GM18517 (cell line): ENCODE measurements at regions not wholly inside any gene's neighbourhood (a gene's known extent, or its start where the extent isn't known, plus 50 kb on each side); places are given as distances from the start of the nearest gene placed in this dataset.

Experiments
- ATAC-seq: cut with Tn5 transposase; IDR thresholded peaks from one replicate; pipeline ENCODE4 v1.9.1; 2021; ENCODE audit warnings: mild to moderate bottlenecking, moderate library complexity; ENCODE audit not compliant: unreplicated experiment

DNA sequence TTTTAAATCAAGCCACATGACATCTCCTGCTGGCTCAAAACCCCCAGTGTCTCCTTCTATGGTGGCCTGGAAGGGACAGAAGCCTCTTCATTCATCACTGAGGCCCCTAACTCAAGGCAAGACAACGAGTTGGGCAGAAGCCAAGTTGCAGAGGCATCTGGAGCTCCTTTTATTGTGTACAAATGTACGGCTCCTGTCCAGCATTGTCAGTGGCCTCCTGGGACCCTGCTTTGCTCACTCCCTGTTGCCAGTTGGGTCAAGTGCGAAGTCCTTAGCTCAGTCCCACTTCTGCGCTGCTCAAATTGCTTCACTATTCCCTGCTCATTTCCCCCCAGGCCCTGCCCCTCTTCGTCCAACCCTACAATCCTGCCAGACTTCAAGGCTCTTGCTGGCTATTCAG lies 181.2 kb upstream of the PMEPA1 start:
- ATAC-seq = no peak

DNA sequence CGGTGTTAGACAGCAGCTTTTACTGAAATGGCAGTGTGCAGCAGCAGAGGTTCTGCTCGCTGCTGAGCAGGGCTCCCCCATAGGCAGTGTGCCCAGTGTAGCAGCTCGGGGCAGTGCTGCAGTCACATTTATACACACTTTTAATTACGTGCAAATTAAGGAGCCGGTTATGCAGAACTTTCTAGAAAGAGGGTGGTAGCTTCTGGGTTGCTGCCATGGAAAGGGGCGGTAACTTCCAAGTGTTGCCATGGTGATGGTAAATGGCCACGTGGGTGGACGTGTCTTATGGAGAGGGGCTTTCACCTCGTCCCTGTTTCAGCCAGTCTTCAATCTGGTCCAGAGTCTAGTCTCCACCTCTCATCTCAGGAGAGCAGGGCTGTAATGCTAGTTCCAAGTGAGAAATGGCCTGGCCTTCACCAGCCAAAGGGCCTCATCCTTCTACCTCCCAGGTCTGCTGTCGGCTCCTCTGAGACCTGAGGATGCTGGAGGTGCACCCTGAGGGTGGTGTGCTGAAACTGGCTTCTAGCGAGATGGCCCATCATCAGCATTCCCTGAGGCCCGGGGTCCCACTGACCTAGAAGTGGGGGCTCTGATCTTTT lies 180.5 kb upstream of the PMEPA1 start:
- ATAC-seq = no peak

DNA sequence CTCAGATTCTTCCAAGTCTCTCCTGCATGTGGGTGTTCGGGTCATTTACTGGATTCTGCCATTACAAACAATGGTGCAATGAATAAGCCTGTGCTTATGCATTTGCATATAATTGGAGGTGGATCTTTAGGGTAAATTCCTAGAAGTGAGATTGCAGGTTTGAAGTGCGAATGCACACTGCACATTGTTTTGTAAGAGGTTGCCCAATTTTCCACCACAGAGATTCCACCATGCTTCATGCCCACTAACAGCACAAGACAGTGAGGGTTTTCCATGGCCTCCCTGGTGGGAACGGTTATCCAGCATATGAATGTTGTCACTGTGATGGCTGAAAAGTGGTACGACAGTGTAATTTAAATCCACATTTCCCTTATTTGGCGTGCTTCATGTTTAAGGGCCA lies 178.8 kb upstream of the PMEPA1 start:
- ATAC-seq = no peak

DNA sequence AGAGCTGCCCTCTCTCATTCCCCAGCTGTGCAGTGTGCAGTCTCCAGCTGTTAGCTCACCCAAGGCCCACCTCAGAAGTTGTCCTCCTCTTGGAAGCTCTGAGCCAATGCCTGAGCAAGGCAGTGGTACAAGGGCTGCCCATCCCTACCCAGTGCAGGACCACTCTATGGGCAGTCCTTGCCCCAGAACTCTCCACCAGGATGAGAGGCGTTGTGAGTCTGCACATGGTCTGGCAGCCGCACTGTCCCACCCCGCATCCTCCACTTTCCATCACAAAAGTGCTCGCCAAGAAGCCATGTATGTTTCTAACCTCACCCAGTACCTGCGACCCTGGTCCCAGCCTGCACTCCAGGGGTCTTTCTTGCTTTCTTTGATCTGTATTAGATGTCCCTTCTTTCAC lies 175.1 kb upstream of the PMEPA1 start:
- no peak for ATAC-seq

DNA sequence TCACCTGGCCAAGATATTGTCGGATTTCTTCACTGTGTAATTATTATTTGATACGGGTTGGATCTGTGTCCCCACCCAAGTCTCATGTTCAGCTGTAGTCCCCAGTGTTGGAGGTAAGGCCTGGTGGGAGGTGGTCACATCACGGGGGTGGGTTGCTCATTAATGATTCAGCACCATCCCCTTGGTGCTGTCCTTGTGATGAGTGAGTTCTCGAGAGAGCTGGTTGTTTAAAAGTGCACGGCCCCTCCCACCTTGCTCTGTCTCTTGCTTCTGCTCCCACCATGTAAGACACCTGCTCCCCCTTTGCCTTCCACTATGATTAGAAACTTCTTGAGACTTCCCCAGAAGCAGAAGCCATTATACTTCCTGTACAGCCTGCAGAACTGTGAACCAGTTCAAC lies 173.9 kb upstream of the PMEPA1 start:
- ATAC-seq = no peak

DNA sequence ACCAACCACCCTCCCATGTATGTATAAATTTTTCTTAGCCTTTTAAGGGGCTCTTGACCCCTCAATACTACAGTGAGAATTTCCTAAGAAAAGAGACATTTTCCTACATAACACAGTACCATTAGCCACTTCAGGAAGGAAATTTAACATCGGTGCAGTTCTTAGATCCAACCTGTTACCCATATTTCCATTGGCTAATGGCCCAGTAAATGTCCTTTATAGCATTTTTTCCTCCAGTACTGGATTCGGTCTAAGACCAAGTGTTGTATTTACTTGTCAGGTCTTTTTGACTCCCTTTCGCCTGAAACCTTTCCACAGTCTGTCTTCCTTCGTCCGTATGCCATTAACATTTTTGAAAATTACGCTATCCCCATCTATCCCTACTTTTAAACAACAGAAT lies 173.4 kb upstream of the PMEPA1 start:
- ATAC-seq = no peak

DNA sequence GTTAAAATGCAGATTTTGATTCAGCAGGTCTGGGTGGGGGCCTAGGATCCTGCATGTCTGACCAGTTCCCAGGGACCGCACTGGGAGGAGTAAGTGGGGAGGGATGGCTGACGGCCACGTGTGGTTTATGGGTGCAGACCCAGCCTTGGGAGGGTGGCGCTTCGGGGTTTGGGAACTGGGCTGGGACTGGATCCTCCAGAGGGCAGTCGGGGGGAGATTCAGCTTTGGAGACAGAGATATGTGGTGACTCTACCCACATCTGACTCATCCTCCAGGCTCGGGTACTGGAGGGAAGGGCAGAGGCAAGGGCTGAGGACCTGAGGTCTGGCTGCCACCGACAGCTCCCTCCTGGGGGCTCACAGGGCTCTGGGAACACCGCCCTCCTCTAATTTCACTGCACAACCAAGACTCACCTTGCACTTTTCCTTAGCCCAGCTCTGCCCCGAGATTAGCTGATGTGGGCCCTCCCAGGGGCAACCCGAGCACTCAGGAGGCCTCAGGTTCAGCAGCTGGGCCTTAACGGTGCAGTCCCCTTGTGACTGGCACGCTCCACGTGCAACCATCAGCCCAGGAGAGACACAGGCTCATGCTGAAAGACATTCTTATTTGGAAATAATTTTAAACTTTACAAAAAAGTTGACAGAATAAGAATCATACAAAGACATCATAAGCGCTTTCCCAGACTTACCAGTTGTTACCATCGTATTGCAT lies 172.8 kb upstream of the PMEPA1 start:
- no peak for ATAC-seq

DNA sequence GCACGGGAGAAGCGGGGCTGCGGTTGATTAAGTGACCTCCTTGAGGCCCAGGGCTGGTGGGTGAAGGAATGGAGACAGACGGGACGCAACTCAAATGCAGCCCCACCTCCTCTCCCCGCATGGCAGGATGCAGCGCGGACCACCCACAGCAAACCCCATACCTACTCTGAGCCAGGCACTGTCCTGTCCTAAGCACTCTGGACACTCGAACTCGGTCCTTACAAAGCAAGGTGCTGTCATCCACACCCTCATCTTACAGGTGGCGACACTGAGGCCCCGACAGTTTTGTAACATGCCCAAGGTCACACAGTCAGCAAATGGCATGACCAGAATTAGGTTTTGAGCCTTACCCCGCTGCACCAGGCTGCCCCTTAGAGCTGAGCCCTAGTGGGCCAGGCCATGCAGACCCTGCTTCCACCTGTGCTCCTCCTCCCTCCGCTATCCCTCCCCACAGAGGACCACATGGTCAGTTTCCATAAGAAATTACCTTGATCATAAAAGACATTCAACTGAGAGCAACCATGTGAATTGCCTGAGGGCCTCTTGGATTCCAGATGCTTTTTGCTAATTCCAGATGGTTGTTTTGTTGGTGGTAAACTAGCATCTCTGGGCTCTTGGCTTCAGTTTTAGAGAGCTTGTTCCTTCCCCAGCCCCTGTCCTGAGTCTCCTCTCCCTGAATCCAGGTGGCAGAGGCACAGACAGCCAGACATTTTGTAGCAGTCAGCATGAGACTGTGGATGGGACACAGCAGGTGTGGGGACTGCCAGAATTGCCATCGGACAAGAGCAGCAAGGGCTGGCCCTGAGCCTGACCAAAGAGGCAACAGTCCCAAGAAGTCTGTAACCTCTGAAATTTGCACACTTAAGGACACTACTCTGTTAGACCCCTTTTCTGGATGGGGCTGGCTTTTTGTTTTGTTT lies 171.9 kb upstream of the PMEPA1 start:
- ATAC-seq = no peak

DNA sequence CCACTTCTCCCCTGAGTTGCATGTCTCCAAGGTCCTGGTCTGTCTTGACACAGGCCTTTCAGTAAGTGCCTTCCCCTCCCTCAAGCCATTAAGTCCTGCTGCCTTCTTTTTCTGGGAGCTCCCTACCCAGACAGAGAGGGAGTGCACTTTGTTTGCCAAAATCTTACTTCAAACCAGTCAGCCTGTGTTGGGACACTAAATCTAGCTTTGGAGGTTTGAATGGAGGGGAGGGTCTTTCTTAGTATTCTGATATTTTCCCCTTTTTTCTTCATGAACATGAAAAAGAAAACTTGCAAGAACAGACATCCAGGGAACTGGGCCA lies 170.7 kb upstream of the PMEPA1 start:
- ATAC-seq = no peak

DNA sequence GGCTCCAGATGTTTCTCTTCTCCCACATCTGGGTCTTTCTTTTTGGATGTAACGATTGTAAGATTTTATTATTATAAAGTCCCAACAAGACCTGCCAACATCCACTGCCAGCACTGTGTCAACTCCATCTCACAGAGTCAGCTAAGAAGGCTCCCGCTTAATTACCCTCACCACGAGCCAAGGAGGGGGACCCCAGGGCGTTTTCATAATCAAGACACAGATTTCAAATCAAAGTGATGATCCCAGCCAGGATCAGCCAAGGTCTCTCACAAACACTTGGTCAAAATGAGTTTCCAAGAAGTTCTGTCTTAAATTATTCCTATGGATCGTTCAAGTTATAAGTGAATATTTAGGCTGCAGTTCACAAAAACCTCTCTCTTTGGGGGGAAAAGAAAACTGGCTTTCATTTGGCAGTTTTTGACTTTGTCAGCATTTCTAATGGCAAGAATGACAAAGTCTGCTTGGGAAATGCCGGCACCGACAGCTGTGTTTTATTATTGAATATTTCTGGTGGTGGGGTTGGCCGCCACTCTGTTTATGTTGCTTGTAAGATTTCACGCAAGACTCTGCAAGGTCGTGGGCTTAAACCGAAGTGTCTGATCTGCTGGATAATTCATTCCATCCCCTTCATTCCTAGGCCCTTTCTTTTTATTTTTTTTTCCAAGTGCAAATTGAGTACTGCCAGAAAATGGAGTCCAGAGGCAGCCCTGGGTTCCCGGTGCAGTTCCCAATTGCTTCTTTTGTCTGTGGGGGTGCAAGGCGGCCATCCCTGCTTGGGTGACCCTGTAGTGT lies 170.2 kb upstream of the PMEPA1 start:
- ATAC-seq = no peak

DNA sequence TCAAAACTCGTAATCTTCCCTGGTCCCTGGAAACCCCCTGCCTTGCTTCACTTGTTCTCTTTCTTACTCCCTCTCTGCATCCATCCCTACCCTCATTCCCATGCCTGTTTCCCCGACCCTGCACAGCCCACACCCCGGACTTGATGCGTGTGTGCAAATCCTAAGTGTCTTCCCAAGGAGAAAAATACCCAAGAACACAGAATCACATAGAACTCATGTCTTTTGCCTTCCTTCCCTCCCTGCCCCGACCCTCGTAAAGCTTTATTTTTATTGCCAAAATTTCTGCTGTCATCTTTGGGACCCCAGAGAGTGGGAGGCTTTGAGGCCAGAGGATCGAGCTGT lies 169.6 kb upstream of the PMEPA1 start:
- ATAC-seq = no peak

DNA sequence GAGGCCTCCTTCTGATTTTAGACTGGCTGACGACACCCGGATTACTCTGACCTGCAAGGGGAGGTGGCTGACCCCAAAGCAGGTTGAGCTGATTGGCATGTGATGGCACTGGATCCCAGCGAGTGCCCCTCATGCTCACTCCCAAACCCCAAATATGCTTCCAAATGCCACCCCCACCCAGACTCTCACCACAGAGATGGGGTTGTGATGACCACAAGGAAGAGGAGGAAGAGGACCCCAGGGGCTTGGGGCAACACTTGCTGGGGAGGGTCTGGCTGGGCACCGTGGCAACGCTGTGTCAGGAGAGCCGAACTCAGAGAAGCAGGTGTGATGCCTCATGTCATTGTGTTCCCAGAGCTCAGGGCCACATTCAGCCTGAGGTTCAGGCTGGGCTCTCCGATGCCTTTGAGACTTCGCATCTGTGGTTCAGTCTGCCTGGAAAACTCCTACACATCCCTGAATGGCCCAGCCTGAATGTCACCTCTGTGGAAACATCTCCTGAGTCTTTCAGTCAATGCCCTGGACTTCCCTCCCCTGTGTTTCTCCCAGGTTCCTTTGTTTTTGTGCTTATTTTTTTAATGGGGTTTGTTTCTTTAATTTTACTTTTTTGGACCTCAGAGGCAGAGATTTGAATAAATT lies 169.1 kb upstream of the PMEPA1 start:
- ATAC-seq = no peak

DNA sequence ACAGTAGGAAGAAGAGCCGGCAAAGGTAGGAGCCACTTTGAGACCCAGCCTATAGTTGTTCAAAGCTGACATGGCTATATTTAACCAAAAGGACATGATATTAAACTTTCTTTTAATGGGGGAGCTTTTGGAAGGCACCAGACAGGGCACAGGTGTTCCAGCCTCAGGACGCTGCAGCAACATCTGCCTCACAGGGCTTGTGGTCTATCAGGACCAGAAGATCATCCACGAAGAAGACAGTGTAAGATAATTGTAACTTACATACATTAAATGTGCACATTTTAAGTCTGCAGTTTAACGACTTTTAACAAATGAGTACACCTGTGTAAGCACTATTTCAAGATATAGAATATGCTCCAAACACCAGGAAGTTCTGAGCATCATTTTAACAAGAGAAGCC lies 168.2 kb upstream of the PMEPA1 start:
- ATAC-seq = no peak

DNA sequence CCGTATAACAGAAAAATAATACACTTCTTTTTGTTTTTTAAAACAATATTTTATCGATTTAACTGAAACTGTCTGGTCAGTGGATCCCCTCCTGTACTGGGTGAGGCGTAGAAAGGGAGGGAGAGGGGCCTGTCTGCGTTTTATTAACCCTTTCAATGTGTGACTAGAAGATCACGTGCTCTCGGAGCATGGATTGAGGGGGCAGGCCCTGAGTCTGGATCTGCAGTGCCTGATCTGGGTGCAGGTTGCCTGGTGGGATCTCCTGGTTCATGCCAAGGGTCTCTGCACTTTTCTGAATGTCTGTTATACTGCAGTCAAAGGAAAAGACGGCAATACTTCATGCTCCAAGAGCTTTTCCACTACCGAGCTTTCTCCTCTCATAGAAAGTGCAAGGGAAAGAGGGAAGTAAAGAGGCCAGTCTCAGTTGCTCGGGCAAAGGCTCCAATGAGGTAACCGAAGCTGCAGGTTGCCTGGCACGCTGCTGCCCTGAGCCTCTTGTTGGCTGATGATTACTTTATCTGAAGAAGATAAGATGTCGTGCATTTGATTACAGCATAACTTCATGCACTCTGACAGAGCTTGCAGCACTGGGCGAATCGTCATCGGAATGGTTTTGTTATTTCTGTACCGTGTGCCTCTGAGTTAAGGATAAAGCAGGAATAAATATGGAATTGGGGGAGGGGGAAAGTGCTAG lies 167.5 kb upstream of the PMEPA1 start:
- ATAC-seq = no peak

DNA sequence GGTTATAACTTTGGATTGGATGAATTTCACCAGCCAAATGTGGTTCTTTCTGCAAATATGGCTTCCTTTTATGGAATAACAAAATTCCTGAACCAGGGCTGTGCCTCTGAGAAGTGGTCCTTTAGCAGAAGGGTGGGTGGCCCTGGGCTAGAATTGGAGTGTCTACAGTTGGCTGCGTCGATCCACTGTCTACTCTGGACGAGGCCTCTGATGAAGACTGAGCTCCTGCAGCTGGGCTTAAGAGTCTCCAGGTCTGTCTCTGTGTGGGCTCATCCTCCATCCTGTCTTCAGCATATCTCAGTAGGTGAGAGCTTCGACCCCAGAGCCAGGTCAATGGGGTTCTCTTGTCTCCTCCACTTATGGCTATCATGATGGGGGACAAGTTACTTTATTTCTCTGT lies 166.3 kb upstream of the PMEPA1 start:
- ATAC-seq = no peak

DNA sequence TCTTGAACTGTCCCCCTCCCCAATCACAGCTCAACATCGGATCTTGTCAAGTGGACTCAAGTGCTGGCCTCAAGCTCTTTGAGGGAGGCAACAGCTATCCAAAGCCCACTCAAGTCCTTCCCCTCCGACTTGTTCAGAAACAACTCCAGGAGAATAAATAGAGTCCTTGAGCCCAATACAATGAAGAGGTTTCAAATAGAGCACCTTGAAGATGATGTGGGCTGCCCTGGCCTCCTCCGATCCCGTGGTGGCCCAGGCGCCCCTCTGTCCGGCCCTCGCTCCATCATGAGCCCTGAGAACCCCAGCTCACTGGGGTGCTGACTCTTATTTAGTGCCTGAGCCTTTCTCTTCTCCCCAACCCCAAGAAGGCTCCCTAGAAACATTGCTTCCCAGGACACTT lies 164.3 kb upstream of the PMEPA1 start:
- no peak for ATAC-seq

DNA sequence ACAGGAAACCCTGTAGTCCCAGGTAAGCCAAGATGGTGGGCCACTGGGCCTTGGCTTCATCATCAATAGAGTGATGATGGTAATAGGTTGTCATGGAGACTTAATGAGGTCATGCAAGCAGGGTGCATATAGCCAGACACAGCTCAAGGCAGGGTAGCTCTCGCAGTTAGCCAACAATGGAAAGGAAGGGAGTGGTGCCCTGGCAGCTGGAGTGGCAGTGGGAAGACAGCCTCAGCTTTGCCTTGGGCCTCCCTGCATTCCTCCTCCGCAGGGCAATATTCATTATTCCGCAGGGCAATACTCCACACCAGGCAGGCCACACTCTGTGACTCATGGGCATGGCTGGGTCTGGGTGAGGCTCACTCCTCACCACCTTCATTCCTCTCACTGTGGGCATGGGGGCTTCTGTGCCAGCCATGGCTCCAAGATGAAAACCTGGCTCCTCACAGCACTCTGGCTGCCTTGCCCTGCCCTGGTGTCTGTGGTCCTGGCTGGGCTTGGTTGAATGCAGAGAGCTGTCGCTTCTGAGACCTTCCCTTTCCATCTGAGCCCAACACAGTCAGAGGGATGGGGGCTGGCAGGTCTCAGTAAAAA lies 163.1 kb upstream of the PMEPA1 start:
- no peak for ATAC-seq

DNA sequence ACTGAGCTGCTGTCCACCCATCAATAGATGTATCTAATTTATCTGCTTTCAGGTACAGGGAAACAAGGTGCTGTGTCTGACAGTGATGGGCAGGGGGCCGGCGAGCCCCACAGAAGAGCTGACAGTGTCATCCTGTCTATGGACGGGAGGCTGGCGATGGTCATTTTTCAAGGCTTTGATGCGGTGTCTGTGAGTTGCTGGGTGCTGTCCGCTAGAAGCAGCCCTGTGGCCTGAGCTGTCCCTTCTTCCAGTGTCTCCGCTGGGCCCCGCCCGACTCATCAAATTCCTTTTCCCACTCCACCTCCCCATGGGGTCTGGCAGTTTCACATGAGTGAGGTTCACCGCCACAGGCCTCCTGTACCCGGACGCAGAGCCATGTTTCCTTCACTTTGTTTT lies 161.4 kb upstream of the PMEPA1 start:
- no peak for ATAC-seq

DNA sequence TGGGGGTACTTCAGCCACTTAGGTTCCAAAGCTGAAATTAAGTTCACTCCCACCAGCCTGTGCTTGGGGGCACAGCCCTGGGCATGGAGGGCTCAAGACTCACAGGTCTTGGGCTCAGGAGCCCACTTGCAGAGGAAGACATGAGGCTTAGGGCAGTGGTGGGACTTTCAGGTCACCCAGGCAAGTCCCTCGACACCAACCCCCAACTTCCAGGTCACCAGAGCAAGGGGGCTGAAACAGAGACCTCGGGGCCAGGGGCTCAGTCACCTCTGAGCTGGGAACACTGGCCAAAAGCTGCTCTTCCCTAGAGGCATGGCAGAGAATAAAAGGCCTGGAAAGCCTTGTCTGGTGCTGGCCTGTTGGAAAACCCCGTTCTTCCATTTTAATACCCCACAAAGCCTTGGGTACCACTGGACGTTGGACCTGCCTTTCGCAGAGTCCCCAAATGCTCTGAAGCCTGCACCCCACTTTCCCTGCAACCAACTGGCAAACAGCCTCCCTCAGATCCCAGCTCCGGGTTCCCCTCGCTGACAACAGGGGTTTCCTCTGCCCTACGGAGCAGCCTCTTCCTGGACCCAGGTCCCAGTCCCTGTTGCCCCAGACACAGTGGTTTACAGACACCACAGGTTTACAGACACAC lies 160.9 kb upstream of the PMEPA1 start:
- no peak for ATAC-seq

DNA sequence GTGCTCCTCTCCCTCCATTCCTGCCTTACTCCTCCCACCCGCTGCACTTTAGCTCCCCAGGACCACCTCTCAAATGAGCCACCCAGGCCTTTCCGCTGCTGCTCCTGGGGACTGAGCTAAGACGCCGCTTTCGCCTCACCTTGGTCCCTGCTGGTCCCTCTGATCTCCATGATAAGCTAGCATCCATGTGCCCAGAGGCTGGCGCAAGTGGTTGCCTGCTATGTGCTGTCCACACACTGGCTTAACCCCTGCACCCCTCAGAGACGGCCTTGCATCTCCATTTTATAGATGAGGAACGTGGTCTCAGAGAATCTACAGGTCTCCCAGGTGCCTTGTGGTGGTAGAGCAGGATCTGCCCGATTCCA lies 160.1 kb upstream of the PMEPA1 start:
- no peak for ATAC-seq
